GM23338 (cell line): ENCODE measurements at regions not wholly inside any gene's neighbourhood (a gene's known extent, or its start where the extent isn't known, plus 50 kb on each side); places are given as distances from the start of the nearest gene placed in this dataset.

Experiments used
- EZH2phosphoT487 ChIP-seq: fragments of 200-600 bp; sonication (generic); IDR thresholded peaks from one replicate; pipeline ENCODE4 v1.8.1; 2018; ENCODE audit warnings: antibody characterized with exemption; ENCODE audit not compliant: unreplicated experiment
- POLR2AphosphoS5 ChIP-seq: IDR thresholded peaks from 2 replicates; pipeline ENCODE4 v1.6.1; 2016; ENCODE audit warnings: antibody characterized with exemption, low read depth
- TF ChIP-seq, protein P1 (sequence below), 2 experiments: fragments of 200-600 bp in 1 of 2; sonication (generic) in 1 of 2; conservative IDR thresholded peaks; 2 replicates each; pipeline versions ENCODE4 v1.5.1 to v1.6.1; 2016 to 2017; ENCODE audit warnings: antibody characterized with exemption in 2 of 2, low read depth in 2 of 2, mild to moderate bottlenecking in 2 of 2, moderate library complexity in 1 of 2

DNA sequence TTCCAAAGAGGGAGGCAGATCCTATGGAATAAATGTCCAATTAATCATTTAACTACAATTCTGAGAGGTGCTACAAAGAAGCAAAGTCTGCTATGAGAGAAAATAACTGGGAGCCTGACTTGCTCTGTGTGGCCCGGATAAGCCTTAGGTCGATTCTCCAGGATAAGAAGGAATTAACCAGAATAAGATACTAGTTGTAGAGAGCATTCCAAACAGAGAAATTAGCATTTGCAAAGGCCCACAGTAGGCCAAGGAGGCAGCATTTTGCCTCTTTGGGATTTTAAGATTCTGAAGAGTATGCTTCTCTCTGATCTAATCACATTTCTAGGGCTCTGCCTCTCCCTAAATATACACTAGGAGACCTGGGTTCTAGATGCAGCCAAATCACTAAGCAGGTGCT is 113.7 kb downstream of the SNX19 start:
- TF ChIP-seq, protein P1, sequence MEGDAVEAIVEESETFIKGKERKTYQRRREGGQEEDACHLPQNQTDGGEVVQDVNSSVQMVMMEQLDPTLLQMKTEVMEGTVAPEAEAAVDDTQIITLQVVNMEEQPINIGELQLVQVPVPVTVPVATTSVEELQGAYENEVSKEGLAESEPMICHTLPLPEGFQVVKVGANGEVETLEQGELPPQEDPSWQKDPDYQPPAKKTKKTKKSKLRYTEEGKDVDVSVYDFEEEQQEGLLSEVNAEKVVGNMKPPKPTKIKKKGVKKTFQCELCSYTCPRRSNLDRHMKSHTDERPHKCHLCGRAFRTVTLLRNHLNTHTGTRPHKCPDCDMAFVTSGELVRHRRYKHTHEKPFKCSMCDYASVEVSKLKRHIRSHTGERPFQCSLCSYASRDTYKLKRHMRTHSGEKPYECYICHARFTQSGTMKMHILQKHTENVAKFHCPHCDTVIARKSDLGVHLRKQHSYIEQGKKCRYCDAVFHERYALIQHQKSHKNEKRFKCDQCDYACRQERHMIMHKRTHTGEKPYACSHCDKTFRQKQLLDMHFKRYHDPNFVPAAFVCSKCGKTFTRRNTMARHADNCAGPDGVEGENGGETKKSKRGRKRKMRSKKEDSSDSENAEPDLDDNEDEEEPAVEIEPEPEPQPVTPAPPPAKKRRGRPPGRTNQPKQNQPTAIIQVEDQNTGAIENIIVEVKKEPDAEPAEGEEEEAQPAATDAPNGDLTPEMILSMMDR (conservative IDR thresholded peaks at IDR 0.05; ENCODE audit: low read depth in 2 of 2), result no peak
- TF ChIP-seq EZH2phosphoT487, result no peak
- TF ChIP-seq POLR2AphosphoS5, result no peak
